Activated CD4-positive, alpha-beta T cell treated with anti-CD3 and anti-CD28 coated beads for 36 hours (primary cell): ENCODE measurements at regions not wholly inside any gene's neighbourhood (a gene's known extent, or its start where the extent isn't known, plus 50 kb on each side); places are given as distances from the start of the nearest gene placed in this dataset.

Experiments
- ATAC-seq: fragments of 200-7000 bp; cut with Tn5 transposase; one replicate; pipeline ENCODE4 v1.10.0; 2021; ENCODE audit warnings: mild to moderate bottlenecking, moderate library complexity
- CTCF ChIA-PET: fragments of 350-600 bp; sonication (Branson Sonifier 250); formaldehyde crosslinking; loops from one replicate; lab custom pipeline; 2021; ENCODE audit warnings: antibody characterized with exemption; lab: Charles Lee
- POLR2A ChIA-PET: fragments of 350-600 bp; sonication (Branson Sonifier 250); formaldehyde crosslinking; loops from one replicate; lab custom pipeline; 2021; ENCODE audit warnings: antibody characterized with exemption, inconsistent platforms; lab: Charles Lee
- DNase-seq: peaks from one replicate; pipeline ENCODE4 v3.0.0-alpha.2; 2020
- H3K27ac Mint-ChIP-seq: one replicate; pipeline ENCODE4 v1.8.0; 2021; ENCODE audit warnings: mixed read lengths
- H3K27me3 Mint-ChIP-seq: one replicate; pipeline ENCODE4 v1.8.0; 2021; ENCODE audit warnings: mixed read lengths
- H3K36me3 Mint-ChIP-seq: one replicate; pipeline ENCODE4 v1.8.0; 2021; ENCODE audit warnings: low read depth, mixed read lengths
- H3K4me1 Mint-ChIP-seq: one replicate; pipeline ENCODE4 v1.8.0; 2021; ENCODE audit warnings: mixed read lengths
- H3K4me3 Mint-ChIP-seq: one replicate; pipeline ENCODE4 v1.8.0; 2021; ENCODE audit warnings: mild to moderate bottlenecking, moderate library complexity, mixed read lengths
- H3K9me3 Mint-ChIP-seq: one replicate; pipeline ENCODE4 v1.8.0; 2021; ENCODE audit warnings: low read depth, mixed read lengths
- intact Hi-C, 2 experiments: fragments of 100-400 bp; cut with DNase I in 1 of 2; cut with micrococcal nuclease in 1 of 2; formaldehyde crosslinking; loops; one replicate each; pipeline versions ENCODE4 v1.14.2 to v1.15.1; 2022 to 2024; cut with DNase I, micrococcal nuclease

GRCh38 chr16:79750311-79750710 lies 149.8 kb upstream of the MAF start:
- ChIA-PET CTCF (no interaction called here), POLR2A (no interaction called here)
- Mint-ChIP-seq H3K36me3 (no peaks in the 10 kb centered on the region), H3K4me3 (no peak overlapping the region), H3K27ac (no peak overlapping the region), H3K9me3 (no peaks in the 10 kb centered on the region), H3K27me3 (peaks cover 6% of the 10 kb centered on the region), H3K4me1 (peaks cover 18% of the 10 kb centered on the region)
- DNase-seq (no peak), ATAC-seq (no peak)
- intact Hi-C loops = no loop called here

GRCh38 chr16:79748629-79749028 lies 148.1 kb upstream of the MAF start:
- ChIA-PET CTCF (no interaction called here), POLR2A (no interaction called here)
- no peak for DNase-seq
- ATAC-seq = no peak
- intact Hi-C loops = no loop called here
- Mint-ChIP-seq H3K36me3 (no peaks in the 10 kb centered on the region), H3K4me1 (peaks cover 3% of the 10 kb centered on the region), H3K27ac (no peak overlapping the region), H3K27me3 (peaks cover 4% of the 10 kb centered on the region), H3K9me3 (no peaks in the 10 kb centered on the region), H3K4me3 (no peak overlapping the region)

- POLR2A ChIA-PET = interaction anchor here (0.6 kb wide), 1 partner anchor 14 kb away, joined by 3 read pairs; no protein-coding TSS in a partner anchor
- H3K4me3 Mint-ChIP-seq = no peak overlapping the region
- no peaks in the 10 kb centered on the region for H3K36me3 Mint-ChIP-seq
These were observed 147.2 kb upstream of the MAF start for GRCh38 chr16:79747688-79748087.

DNA sequence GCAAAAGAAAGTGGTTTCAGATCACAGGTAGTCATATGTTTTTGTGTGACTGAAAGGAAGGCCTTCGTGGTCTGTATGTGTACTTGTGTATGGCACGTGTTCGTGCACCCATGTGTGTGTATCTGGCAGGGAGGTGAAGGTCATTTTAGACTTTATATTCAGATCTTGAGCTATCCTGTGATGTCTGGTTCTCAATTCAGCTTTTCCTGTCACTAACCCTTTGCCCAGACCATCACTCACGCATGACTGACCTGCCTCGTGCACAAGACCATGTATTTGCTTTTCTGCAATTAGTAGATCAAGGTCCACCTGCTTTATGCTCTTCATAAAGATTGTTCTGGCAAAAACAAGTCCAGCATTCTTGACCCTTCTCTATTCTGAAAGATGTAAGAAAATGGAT lies 139.7 kb upstream of the MAF start:
- ATAC-seq (no peak), DNase-seq (no peak)
- ChIA-PET CTCF (interaction anchor here (0.8 kb wide), 1 partner anchor 12 kb away, joined by 4 read pairs; no protein-coding TSS in a partner anchor), POLR2A (no interaction called here)
- Mint-ChIP-seq H3K27ac (no peak overlapping the region), H3K36me3 (no peaks in the 10 kb centered on the region), H3K4me3 (no peak overlapping the region), H3K4me1 (no peaks in the 10 kb centered on the region), H3K27me3 (peaks cover 3% of the 10 kb centered on the region), H3K9me3 (no peaks in the 10 kb centered on the region)
- intact Hi-C loops = no loop called here

More at GRCh38 chr16:79747688-79748087, 147.2 kb upstream of the MAF start:
- CTCF ChIA-PET = no interaction called here
- peaks cover 4% of the 10 kb centered on the region for H3K27me3 Mint-ChIP-seq
- ATAC-seq = no peak
- H3K9me3 Mint-ChIP-seq = no peaks in the 10 kb centered on the region
- no peak overlapping the region for H3K27ac Mint-ChIP-seq
- peaks cover 3% of the 10 kb centered on the region for H3K4me1 Mint-ChIP-seq
- intact Hi-C loops = no loop called here
- no peak for DNase-seq

DNA sequence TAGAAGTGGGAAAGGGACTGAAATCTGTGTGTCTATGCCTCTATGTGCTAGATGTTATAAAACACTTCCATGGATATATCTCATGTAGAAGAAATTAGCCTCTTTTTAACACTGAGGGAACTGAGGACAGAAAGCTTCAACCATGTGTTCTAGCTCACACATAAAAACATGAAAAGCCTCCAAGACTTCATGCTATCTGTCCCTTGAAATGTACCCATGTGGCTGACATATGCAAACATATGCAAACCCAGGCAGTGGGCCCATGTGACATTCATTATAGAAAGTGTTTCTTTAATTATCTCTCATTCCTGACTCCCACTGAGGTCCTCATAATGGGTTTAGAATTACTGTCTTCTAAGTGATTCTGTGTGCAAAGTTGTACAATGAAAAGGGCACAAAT lies 134.7 kb upstream of the MAF start:
- ATAC-seq (no peak), DNase-seq (no peak)
- Mint-ChIP-seq H3K9me3 (no peaks in the 10 kb centered on the region), H3K36me3 (no peaks in the 10 kb centered on the region), H3K4me1 (no peaks in the 10 kb centered on the region), H3K4me3 (no peak overlapping the region), H3K27ac (no peak overlapping the region), H3K27me3 (peaks cover 11% of the 10 kb centered on the region)
- ChIA-PET POLR2A (no interaction called here), CTCF (no interaction called here)
- intact Hi-C loops = no loop called here

- H3K36me3 Mint-ChIP-seq = no peaks in the 10 kb centered on the region
- H3K9me3 Mint-ChIP-seq = no peaks in the 10 kb centered on the region
- no peak for ATAC-seq
These were observed 134.2 kb upstream of the MAF start for GRCh38 chr16:79734721-79735120.

DNA sequence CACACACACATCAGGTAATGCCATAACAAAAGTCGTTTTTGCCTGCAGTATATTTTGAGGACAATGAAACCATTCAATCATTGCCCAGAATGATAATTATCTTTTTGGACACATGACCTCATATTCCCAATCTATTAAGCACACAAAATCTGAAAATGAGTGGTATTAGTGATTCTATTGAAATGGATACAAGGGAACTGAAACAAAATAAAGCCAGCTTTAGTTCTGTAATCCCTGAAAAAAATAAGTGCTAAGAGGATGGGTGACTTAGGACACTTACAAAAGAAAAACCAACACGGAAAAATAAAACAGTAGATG lies 128.3 kb upstream of the MAF start:
- H3K36me3 Mint-ChIP-seq = no peaks in the 10 kb centered on the region
- no peak for ATAC-seq
- ChIA-PET POLR2A (interaction anchor here (0.7 kb wide), 1 partner anchor 97 kb away, joined by 3 read pairs; no protein-coding TSS in a partner anchor), CTCF (interaction anchor here (1.2 kb wide), 1 partner anchor 11 kb away, joined by 4 read pairs; no protein-coding TSS in a partner anchor)
- H3K9me3 Mint-ChIP-seq = peaks cover 1% of the 10 kb centered on the region
- H3K4me1 Mint-ChIP-seq = peaks cover 3% of the 10 kb centered on the region
- intact Hi-C loops = no loop called here
- no peak overlapping the region for H3K27ac Mint-ChIP-seq
- no peak overlapping the region for H3K4me3 Mint-ChIP-seq
- peaks cover 9% of the 10 kb centered on the region for H3K27me3 Mint-ChIP-seq
- no peak for DNase-seq

More at GRCh38 chr16:79734721-79735120, 134.2 kb upstream of the MAF start:
- Mint-ChIP-seq H3K4me1 (no peaks in the 10 kb centered on the region), H3K27ac (no peak overlapping the region), H3K27me3 (peaks cover 11% of the 10 kb centered on the region), H3K4me3 (no peak overlapping the region)
- ChIA-PET POLR2A (no interaction called here), CTCF (no interaction called here)
- intact Hi-C loops = no loop called here
- DNase-seq = no peak

- Mint-ChIP-seq H3K27ac (no peak overlapping the region), H3K27me3 (peaks cover 9% of the 10 kb centered on the region), H3K4me3 (no peak overlapping the region), H3K4me1 (peaks cover 3% of the 10 kb centered on the region), H3K36me3 (no peaks in the 10 kb centered on the region), H3K9me3 (peaks cover 1% of the 10 kb centered on the region)
- CTCF ChIA-PET = interaction anchor here (1.2 kb wide), 1 partner anchor 12 kb away, joined by 4 read pairs; no protein-coding TSS in a partner anchor
- POLR2A ChIA-PET = no interaction called here
- ATAC-seq (no peak), DNase-seq (no peak)
- intact Hi-C loops = no loop called here
These were observed 127.7 kb upstream of the MAF start for GRCh38 chr16:79728048-79728922.

GRCh38 chr16:79726902-79727301 lies 126.4 kb upstream of the MAF start:
- peaks cover 1% of the 10 kb centered on the region for H3K9me3 Mint-ChIP-seq
- intact Hi-C loops = no loop called here
- no peak for DNase-seq
- H3K4me3 Mint-ChIP-seq = no peak overlapping the region
- H3K27ac Mint-ChIP-seq = no peak overlapping the region
- H3K4me1 Mint-ChIP-seq = peaks cover 3% of the 10 kb centered on the region
- no peak for ATAC-seq
- CTCF ChIA-PET = no interaction called here
- peaks cover 9% of the 10 kb centered on the region for H3K27me3 Mint-ChIP-seq
- H3K36me3 Mint-ChIP-seq = no peaks in the 10 kb centered on the region
- POLR2A ChIA-PET = no interaction called here

- H3K36me3 Mint-ChIP-seq = no peaks in the 10 kb centered on the region
- ChIA-PET POLR2A (no interaction called here), CTCF (no interaction called here)
- H3K4me3 Mint-ChIP-seq = no peak overlapping the region
- DNase-seq = no peak
- peaks cover 1% of the 10 kb centered on the region for H3K9me3 Mint-ChIP-seq
- H3K27ac Mint-ChIP-seq = no peak overlapping the region
- H3K27me3 Mint-ChIP-seq = peaks cover 2% of the 10 kb centered on the region
- H3K4me1 Mint-ChIP-seq = peaks cover 3% of the 10 kb centered on the region
- intact Hi-C loops = no loop called here
- ATAC-seq = no peak
These were observed 124.5 kb upstream of the MAF start for GRCh38 chr16:79725051-79725450.

GRCh38 chr16:79723583-79724168 lies 123.1 kb upstream of the MAF start:
- ChIA-PET POLR2A (no interaction called here), CTCF (interaction anchor here (0.5 kb wide), 1 partner anchor 122 kb away, joined by 3 read pairs; no protein-coding TSS in a partner anchor)

DNA sequence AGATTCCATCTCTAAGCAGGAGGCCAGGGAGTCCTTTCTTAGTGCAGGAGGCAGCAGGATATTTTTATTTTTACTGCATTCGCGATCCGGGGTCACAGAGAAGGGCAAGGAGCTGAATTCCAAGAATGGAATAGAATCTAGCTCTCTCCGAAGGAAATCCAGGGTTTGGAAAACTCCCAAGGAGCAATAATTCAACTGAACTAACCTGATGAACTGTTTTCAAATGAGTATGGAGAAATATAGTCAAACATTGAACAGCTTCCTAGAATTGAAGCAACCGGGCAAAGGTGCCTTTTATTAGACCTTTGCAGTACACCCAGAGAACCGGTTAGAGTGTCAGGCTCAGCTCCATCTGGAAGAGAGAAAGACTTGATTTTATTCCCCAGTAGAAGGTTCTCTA lies 120.7 kb upstream of the MAF start:
- ChIA-PET CTCF (no interaction called here), POLR2A (no interaction called here)
- Mint-ChIP-seq H3K4me1 (peaks cover 6% of the 10 kb centered on the region), H3K4me3 (no peak overlapping the region), H3K27ac (no peak overlapping the region), H3K36me3 (no peaks in the 10 kb centered on the region), H3K27me3 (no peaks in the 10 kb centered on the region), H3K9me3 (no peaks in the 10 kb centered on the region)
- ATAC-seq = no peak
- intact Hi-C loops = no loop called here
- no peak for DNase-seq

More at GRCh38 chr16:79723583-79724168, 123.1 kb upstream of the MAF start:
- peaks cover 2% of the 10 kb centered on the region for H3K27me3 Mint-ChIP-seq
- no peak overlapping the region for H3K27ac Mint-ChIP-seq
- H3K36me3 Mint-ChIP-seq = no peaks in the 10 kb centered on the region
- peaks cover 3% of the 10 kb centered on the region for H3K4me1 Mint-ChIP-seq
- no peak overlapping the region for H3K4me3 Mint-ChIP-seq
- DNase-seq (no peak), ATAC-seq (no peak)
- H3K9me3 Mint-ChIP-seq = peaks cover 1% of the 10 kb centered on the region
- intact Hi-C loops = no loop called here
